Trophoblast cell (in vitro differentiated cells and primary cell): ENCODE measurements at regions not wholly inside any gene's neighbourhood (a gene's known extent, or its start where the extent isn't known, plus 50 kb on each side); places are given as distances from the start of the nearest gene placed in this dataset.

Experiments
- DNase-seq, 2 donors: peaks; one replicate each; pipeline ENCODE4 v3.0.0-alpha.2; 2016
- H2AFZ ChIP-seq: 2 replicates; pipeline ENCODE4 v1.6.1; 2013; ENCODE audit warnings: low read length, moderate library complexity, mild to moderate bottlenecking; ENCODE audit not compliant: insufficient read depth, poor library complexity
- H2AK5ac ChIP-seq: 2 replicates; pipeline ENCODE4 v1.6.1; 2013; ENCODE audit warnings: mild to moderate bottlenecking, low read length
- H2BK120ac ChIP-seq: 2 replicates; pipeline ENCODE4 v1.6.1; 2013; ENCODE audit warnings: low read length, mild to moderate bottlenecking, moderate library complexity; ENCODE audit not compliant: insufficient read depth, poor library complexity
- H2BK12ac ChIP-seq: 2 replicates; pipeline ENCODE4 v1.6.1; 2013; ENCODE audit warnings: mild to moderate bottlenecking, low read length, moderate library complexity
- H2BK5ac ChIP-seq: 2 replicates; pipeline ENCODE4 v1.6.1; 2013; ENCODE audit warnings: low read length, low read depth, moderate library complexity, mild to moderate bottlenecking; ENCODE audit not compliant: poor library complexity
- H3K14ac ChIP-seq: 2 replicates; pipeline ENCODE4 v1.6.1; 2013; ENCODE audit warnings: mild to moderate bottlenecking, low read length
- H3K18ac ChIP-seq: 2 replicates; pipeline ENCODE4 v1.6.1; 2013; ENCODE audit warnings: mild to moderate bottlenecking, low read length
- H3K23ac ChIP-seq: 2 replicates; pipeline ENCODE4 v1.6.1; 2013; ENCODE audit warnings: low read length
- H3K27ac ChIP-seq: 2 replicates; pipeline ENCODE4 v1.5.1; 2013; ENCODE audit warnings: low read depth, mild to moderate bottlenecking, inconsistent platforms, low read length, moderate library complexity
- H3K27me3 ChIP-seq: 2 replicates; pipeline ENCODE4 v1.6.1; 2013; ENCODE audit warnings: inconsistent platforms, mild to moderate bottlenecking, low read length, moderate library complexity; ENCODE audit not compliant: insufficient read depth
- H3K36me3 ChIP-seq, 2 experiments: 1 replicate in 1 of 2; 2 replicates in 1 of 2; pipeline ENCODE4 v1.6.1; 2013; ENCODE audit warnings: low read length in 2 of 2, mild to moderate bottlenecking in 2 of 2, moderate library complexity in 1 of 2; ENCODE audit not compliant: insufficient read depth in 2 of 2, control insufficient read depth in 1 of 2
- H3K4ac ChIP-seq: 2 replicates; pipeline ENCODE4 v1.6.1; 2013; ENCODE audit warnings: low read depth, mild to moderate bottlenecking, low read length, moderate library complexity
- H3K4me1 ChIP-seq, 2 experiments: 1 replicate in 1 of 2; 2 replicates in 1 of 2; pipeline ENCODE4 v1.6.1; 2013; ENCODE audit warnings: low read length in 2 of 2, mild to moderate bottlenecking in 2 of 2, moderate library complexity in 1 of 2; ENCODE audit not compliant: insufficient read depth in 2 of 2, control insufficient read depth in 1 of 2
- H3K4me2 ChIP-seq: 2 replicates; pipeline ENCODE4 v1.6.1; 2013; ENCODE audit warnings: inconsistent platforms, mild to moderate bottlenecking, low read length, moderate library complexity
- H3K4me3 ChIP-seq: 2 replicates; pipeline ENCODE4 v1.5.1; 2013; ENCODE audit warnings: mild to moderate bottlenecking, low read depth, low read length, inconsistent platforms
- H3K79me1 ChIP-seq: one replicate; pipeline ENCODE4 v1.6.1; 2013; ENCODE audit warnings: low read length
- H3K79me2 ChIP-seq: 2 replicates; pipeline ENCODE4 v1.6.1; 2013; ENCODE audit warnings: low read length, mild to moderate bottlenecking; ENCODE audit not compliant: control insufficient read depth, insufficient read depth, poor library complexity
- H3K9ac ChIP-seq: 2 replicates; pipeline ENCODE4 v1.6.1; 2013; ENCODE audit warnings: mild to moderate bottlenecking, low read length
- H3K9me3 ChIP-seq: 2 replicates; pipeline ENCODE4 v1.6.1; 2013; ENCODE audit warnings: low read depth, mild to moderate bottlenecking, control low read depth, inconsistent platforms, low read length; ENCODE audit not compliant: insufficient read depth
- H4K12ac ChIP-seq: 2 replicates; pipeline ENCODE4 v1.6.1; 2013; ENCODE audit warnings: low read depth, mild to moderate bottlenecking, low read length, moderate library complexity
- H4K8ac ChIP-seq: 2 replicates; pipeline ENCODE4 v1.6.1; 2013; ENCODE audit warnings: low read depth, mild to moderate bottlenecking, low read length, moderate library complexity
- H4K91ac ChIP-seq: one replicate; pipeline ENCODE4 v1.6.1; 2013; ENCODE audit warnings: low read depth, mild to moderate bottlenecking, low read length, moderate library complexity
- WGBS: extraction: QIAGEN DNeasy Blood & Tissue Kit; methylation state at CpG from one replicate; pipeline ENCODE4 v1.1.7; 2013; ENCODE audit warnings: missing lambda C conversion rate; ENCODE audit not compliant: insufficient read length, insufficient coverage; ENCODE audit errors: extremely low coverage; 5-methylcytosine and 5-hydroxymethylcytosine counted together

- no peaks in the 10 kb centered on the region for H3K9me3 ChIP-seq
- H3K23ac ChIP-seq = no peak overlapping the region
- no peak overlapping the region for H3K9ac ChIP-seq
- no peak overlapping the region for H4K91ac ChIP-seq
- H3K36me3 ChIP-seq = no peaks in the 10 kb centered on the region
- no peak overlapping the region for H2BK120ac ChIP-seq
- no peak overlapping the region for H4K8ac ChIP-seq
- no peak overlapping the region for H3K4me3 ChIP-seq
- H2BK5ac ChIP-seq = no peak overlapping the region
- H3K4me1 ChIP-seq = peaks cover 0 to 2% of the 10 kb centered on the region in 2 experiments
- no peak overlapping the region for H3K14ac ChIP-seq
- H2AFZ ChIP-seq = no peak overlapping the region
- no peak for DNase-seq
- no peak overlapping the region for H3K4ac ChIP-seq
- no CpG with 5 or more reads among the region's 7 CpGs for WGBS
- H4K12ac ChIP-seq = no peak overlapping the region
- no peak overlapping the region for H2BK12ac ChIP-seq
- no peaks in the 10 kb centered on the region for H3K79me2 ChIP-seq
- no peaks in the 10 kb centered on the region for H3K27me3 ChIP-seq
- no peak overlapping the region for H2AK5ac ChIP-seq
- no peak overlapping the region for H3K27ac ChIP-seq
- peaks cover 2% of the 10 kb centered on the region for H3K79me1 ChIP-seq
- no peak overlapping the region for H3K18ac ChIP-seq
- no peak overlapping the region for H3K4me2 ChIP-seq
These were observed 103.7 kb downstream of the LACC1 start for GRCh38 chr13:43983373-43983772.

DNA sequence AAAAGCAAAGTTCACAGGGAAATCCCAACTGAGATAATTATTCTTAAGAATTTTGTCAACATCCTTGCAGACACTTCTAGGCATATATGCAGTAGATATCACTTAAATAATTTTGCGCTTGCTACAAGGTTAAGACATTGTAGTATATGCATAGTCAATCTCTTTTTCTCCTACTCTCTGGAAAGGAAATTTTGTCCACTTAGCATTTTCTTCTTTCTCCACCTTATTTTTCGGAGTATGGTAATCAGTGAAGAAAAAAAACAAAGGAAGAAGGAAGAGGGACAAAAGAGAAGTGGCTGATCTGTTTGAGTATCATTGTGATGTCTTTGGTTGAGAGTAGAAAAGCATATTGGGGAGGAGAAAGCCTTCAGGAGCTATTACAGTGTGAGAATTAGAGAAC, 104.6 kb downstream of the LACC1 start:
- Histone ChIP-seq H4K91ac (no peak overlapping the region), H3K79me2 (no peaks in the 10 kb centered on the region), H3K4ac (no peak overlapping the region), H3K27me3 (no peaks in the 10 kb centered on the region), H2AK5ac (no peak overlapping the region), H3K79me1 (peaks cover 2% of the 10 kb centered on the region), H2BK12ac (no peak overlapping the region), H3K36me3 (no peaks in the 10 kb centered on the region), H2BK120ac (no peak overlapping the region), H3K23ac (no peak overlapping the region), H3K4me1 (no peaks in the 10 kb centered on the region), H4K12ac (no peak overlapping the region), H3K27ac (no peak overlapping the region), H3K14ac (no peak overlapping the region), H2BK5ac (no peak overlapping the region), H3K18ac (no peak overlapping the region), H2AFZ (no peak overlapping the region), H4K8ac (no peak overlapping the region), H3K9ac (no peak overlapping the region), H3K9me3 (no peaks in the 10 kb centered on the region), H3K4me2 (no peak overlapping the region), H3K4me3 (no peak overlapping the region)
- no peak for DNase-seq
- no CpG with 5 or more reads among the region's 2 CpGs for WGBS

- DNase-seq = no peak
- no peak overlapping the region for H2BK5ac ChIP-seq
- no peak overlapping the region for H2AK5ac ChIP-seq
- H3K79me2 ChIP-seq = no peaks in the 10 kb centered on the region
- H3K27me3 ChIP-seq = no peaks in the 10 kb centered on the region
- no peak overlapping the region for H3K4me2 ChIP-seq
- H3K27ac ChIP-seq = no peak overlapping the region
- no peaks in the 10 kb centered on the region for H3K36me3 ChIP-seq
- no peaks in the 10 kb centered on the region for H3K9me3 ChIP-seq
- no peaks in the 10 kb centered on the region for H3K4me1 ChIP-seq
- no peak overlapping the region for H2BK120ac ChIP-seq
- H2AFZ ChIP-seq = no peak overlapping the region
- H3K4ac ChIP-seq = no peak overlapping the region
- H3K4me3 ChIP-seq = no peak overlapping the region
- H4K91ac ChIP-seq = no peak overlapping the region
- H3K18ac ChIP-seq = no peak overlapping the region
- peaks cover 2% of the 10 kb centered on the region for H3K79me1 ChIP-seq
- H3K9ac ChIP-seq = no peak overlapping the region
- no peak overlapping the region for H2BK12ac ChIP-seq
- H4K8ac ChIP-seq = no peak overlapping the region
- no peak overlapping the region for H3K14ac ChIP-seq
- no CpG with 5 or more reads among the region's 5 CpGs for WGBS
- no peak overlapping the region for H3K23ac ChIP-seq
- H4K12ac ChIP-seq = no peak overlapping the region
These were observed 105.8 kb downstream of the LACC1 start for GRCh38 chr13:43985422-43986072.

DNA sequence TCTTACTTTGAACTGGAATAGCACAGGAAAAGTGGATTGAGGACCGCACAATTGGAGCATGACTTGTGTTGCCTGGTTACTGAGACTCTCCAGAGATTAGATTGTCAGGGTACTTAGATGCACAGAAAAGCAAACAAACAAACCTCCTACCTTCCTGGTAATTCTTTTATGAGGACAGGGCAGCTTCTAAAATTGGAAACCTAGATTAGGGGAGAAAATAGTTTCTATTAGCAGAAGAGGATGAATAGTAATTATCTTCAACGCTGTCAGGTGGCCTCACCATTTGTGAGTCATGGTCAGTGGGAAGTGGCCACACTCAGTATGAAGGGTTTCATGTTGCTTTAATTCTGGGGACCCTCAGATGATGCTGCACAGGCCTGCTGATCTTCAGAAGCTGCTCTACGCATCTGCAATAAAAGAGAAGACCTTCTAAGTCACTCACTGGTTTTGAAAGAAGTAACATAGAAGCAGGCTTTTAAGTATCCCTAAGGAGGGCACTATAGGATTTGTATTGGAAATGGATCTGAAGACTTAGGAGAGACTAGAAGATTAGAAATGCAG, 106.8 kb downstream of the LACC1 start:
- no peak overlapping the region for H3K4ac ChIP-seq
- no peaks in the 10 kb centered on the region for H3K27me3 ChIP-seq
- H2AFZ ChIP-seq = no peak overlapping the region
- H3K4me1 ChIP-seq = peaks cover under 1% of the 10 kb centered on the region in 2 experiments
- no peak for DNase-seq
- H2AK5ac ChIP-seq = no peak overlapping the region
- peaks cover 2% of the 10 kb centered on the region for H3K79me1 ChIP-seq
- H3K14ac ChIP-seq = no peak overlapping the region
- no peak overlapping the region for H4K12ac ChIP-seq
- H3K9ac ChIP-seq = no peak overlapping the region
- H3K27ac ChIP-seq = no peak overlapping the region
- H3K4me2 ChIP-seq = no peak overlapping the region
- H2BK120ac ChIP-seq = no peak overlapping the region
- no peak overlapping the region for H3K18ac ChIP-seq
- H3K23ac ChIP-seq = no peak overlapping the region
- no peak overlapping the region for H2BK12ac ChIP-seq
- H4K8ac ChIP-seq = no peak overlapping the region
- no peak overlapping the region for H2BK5ac ChIP-seq
- H3K4me3 ChIP-seq = no peak overlapping the region
- no CpG with 5 or more reads among the region's 3 CpGs for WGBS
- H3K79me2 ChIP-seq = no peaks in the 10 kb centered on the region
- H4K91ac ChIP-seq = no peak overlapping the region
- no peaks in the 10 kb centered on the region for H3K36me3 ChIP-seq
- no peaks in the 10 kb centered on the region for H3K9me3 ChIP-seq
